ENCODE measurements at regions not wholly inside any gene's neighbourhood (a gene's known extent, or its start where the extent isn't known, plus 50 kb on each side); places are given as distances from the start of the nearest gene placed in this dataset.

DNA sequence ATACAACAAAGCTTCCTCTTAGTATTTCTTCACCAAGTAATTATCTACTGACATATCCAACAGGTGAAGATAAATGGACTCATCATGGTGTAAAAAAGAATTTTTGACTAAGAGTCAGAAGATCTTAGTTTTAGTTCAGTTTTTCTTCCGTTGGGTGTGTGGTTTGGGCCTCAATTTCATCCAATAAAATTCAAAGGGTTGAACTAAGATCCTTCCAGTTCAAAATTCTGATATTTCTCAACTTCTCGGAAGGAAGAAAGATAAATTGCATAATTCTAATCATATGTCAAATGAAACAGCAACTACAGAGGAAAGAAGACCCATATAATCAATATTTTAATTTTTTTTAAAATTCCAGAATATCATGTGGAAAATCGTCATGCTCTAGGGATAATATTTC, 192.7 kb downstream of the SPRY1 start:
- Histone ChIP-seq H3K9ac (ENCODE audit: control insufficient read depth, extremely low read depth, insufficient read depth, low read length) (no peak overlapping the region), H3K36me3 (ENCODE audit: control insufficient read depth in 2 of 2, extremely low read depth in 1 of 2, insufficient read depth in 2 of 2, low read length in 2 of 2) (no peaks in the 10 kb centered on the region), H3K9me3 (ENCODE audit: control insufficient read depth, low read depth, low read length) (no peaks in the 10 kb centered on the region), H3K27ac (ENCODE audit: control insufficient read depth, insufficient read depth, low read length) (no peak overlapping the region), H3K9me1 (ENCODE audit: control insufficient read depth, extremely low read depth, insufficient read depth, low read length) (no peaks in the 10 kb centered on the region), H4K20me1 (ENCODE audit: control insufficient read depth, extremely low read depth, insufficient read depth, low read length) (no peaks in the 10 kb centered on the region), H3K79me2 (ENCODE audit: control insufficient read depth, insufficient read depth, low read length) (no peaks in the 10 kb centered on the region), H2AFZ (ENCODE audit: control insufficient read depth, low read length) (no peak overlapping the region), H3K27me3 (ENCODE audit: control insufficient read depth, extremely low read depth, insufficient read depth, low read length) (no peaks in the 10 kb centered on the region), H3K4me3 (ENCODE audit: control insufficient read depth in 2 of 3, extremely low read depth in 1 of 3, insufficient read depth in 2 of 3, low read depth in 1 of 3, low read length in 3 of 3) (no peak overlapping the region), H3K4me2 (ENCODE audit: control insufficient read depth, extremely low read depth, insufficient read depth, low read depth, low read length) (no peak overlapping the region), H3K4me1 (ENCODE audit: control insufficient read depth, extremely low read depth, insufficient read depth, low read length) (peaks cover 5% of the 10 kb centered on the region)
- dilution Hi-C loops (cut with MboI; ENCODE audit: extremely low pct_ligation_motif_present, low sequenced_read_pairs) = no loop called here
- FAIRE-seq = no peak
- TF ChIP-seq, protein P1, sequence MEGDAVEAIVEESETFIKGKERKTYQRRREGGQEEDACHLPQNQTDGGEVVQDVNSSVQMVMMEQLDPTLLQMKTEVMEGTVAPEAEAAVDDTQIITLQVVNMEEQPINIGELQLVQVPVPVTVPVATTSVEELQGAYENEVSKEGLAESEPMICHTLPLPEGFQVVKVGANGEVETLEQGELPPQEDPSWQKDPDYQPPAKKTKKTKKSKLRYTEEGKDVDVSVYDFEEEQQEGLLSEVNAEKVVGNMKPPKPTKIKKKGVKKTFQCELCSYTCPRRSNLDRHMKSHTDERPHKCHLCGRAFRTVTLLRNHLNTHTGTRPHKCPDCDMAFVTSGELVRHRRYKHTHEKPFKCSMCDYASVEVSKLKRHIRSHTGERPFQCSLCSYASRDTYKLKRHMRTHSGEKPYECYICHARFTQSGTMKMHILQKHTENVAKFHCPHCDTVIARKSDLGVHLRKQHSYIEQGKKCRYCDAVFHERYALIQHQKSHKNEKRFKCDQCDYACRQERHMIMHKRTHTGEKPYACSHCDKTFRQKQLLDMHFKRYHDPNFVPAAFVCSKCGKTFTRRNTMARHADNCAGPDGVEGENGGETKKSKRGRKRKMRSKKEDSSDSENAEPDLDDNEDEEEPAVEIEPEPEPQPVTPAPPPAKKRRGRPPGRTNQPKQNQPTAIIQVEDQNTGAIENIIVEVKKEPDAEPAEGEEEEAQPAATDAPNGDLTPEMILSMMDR (optimal IDR thresholded peaks at IDR 0.05 in 1 of 3, IDR thresholded peaks at IDR 0.05 in 1 of 3, conservative IDR thresholded peaks at IDR 0.05 in 1 of 3; ENCODE audit: extremely low read depth in 1 of 3, insufficient read depth in 2 of 3, low read length in 3 of 3) = no peak
- no peak for TF ChIP-seq EZH2 (IDR thresholded peaks at IDR 0.05; ENCODE audit: low read length)
- no peak for DNase-seq (ENCODE audit: low read depth, low spot score)

DNA sequence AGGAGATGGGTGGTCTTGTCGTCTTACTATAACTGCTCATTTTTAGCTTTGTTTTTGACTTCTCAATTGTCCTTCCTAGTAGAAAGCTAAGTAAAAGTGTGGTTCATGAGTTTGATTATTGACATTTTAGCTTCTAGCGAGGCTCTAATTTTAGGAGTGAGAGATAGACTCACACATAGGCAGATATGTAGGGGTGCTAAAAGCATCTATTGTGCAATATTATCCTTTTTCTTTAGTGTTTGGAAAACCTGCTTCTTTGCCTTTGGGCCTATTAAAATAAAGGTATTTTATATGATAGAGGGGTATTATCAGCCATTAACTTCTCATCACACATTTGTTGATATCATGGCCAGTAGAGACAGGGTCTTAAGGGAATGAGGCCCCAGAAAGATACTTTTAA, 195.3 kb downstream of the SPRY1 start:
- no peaks in the 10 kb centered on the region for H3K36me3 ChIP-seq (ENCODE audit: control insufficient read depth in 2 of 2, extremely low read depth in 1 of 2, insufficient read depth in 2 of 2, low read length in 2 of 2)
- DNase-seq (ENCODE audit: low read depth, low spot score) (no peak), FAIRE-seq (no peak)
- H3K79me2 ChIP-seq (ENCODE audit: control insufficient read depth, insufficient read depth, low read length) = no peaks in the 10 kb centered on the region
- no peaks in the 10 kb centered on the region for H3K9me1 ChIP-seq (ENCODE audit: control insufficient read depth, extremely low read depth, insufficient read depth, low read length)
- H3K27me3 ChIP-seq (ENCODE audit: control insufficient read depth, extremely low read depth, insufficient read depth, low read length) = no peaks in the 10 kb centered on the region
- H4K20me1 ChIP-seq (ENCODE audit: control insufficient read depth, extremely low read depth, insufficient read depth, low read length) = no peaks in the 10 kb centered on the region
- dilution Hi-C loops (cut with MboI; ENCODE audit: extremely low pct_ligation_motif_present, low sequenced_read_pairs) = no loop called here
- H3K4me3 ChIP-seq (ENCODE audit: control insufficient read depth in 2 of 3, extremely low read depth in 1 of 3, insufficient read depth in 2 of 3, low read depth in 1 of 3, low read length in 3 of 3) = no peak overlapping the region
- no peak overlapping the region for H3K4me2 ChIP-seq (ENCODE audit: control insufficient read depth, extremely low read depth, insufficient read depth, low read depth, low read length)
- no peak for TF ChIP-seq EZH2 (IDR thresholded peaks at IDR 0.05; ENCODE audit: low read length)
- TF ChIP-seq, protein P1 (optimal IDR thresholded peaks at IDR 0.05 in 1 of 3, IDR thresholded peaks at IDR 0.05 in 1 of 3, conservative IDR thresholded peaks at IDR 0.05 in 1 of 3; ENCODE audit: extremely low read depth in 1 of 3, insufficient read depth in 2 of 3, low read length in 3 of 3) = no peak
- H3K4me1 ChIP-seq (ENCODE audit: control insufficient read depth, extremely low read depth, insufficient read depth, low read length) = peaks cover 5% of the 10 kb centered on the region
- no peak overlapping the region for H3K9ac ChIP-seq (ENCODE audit: control insufficient read depth, extremely low read depth, insufficient read depth, low read length)
- no peak overlapping the region for H3K27ac ChIP-seq (ENCODE audit: control insufficient read depth, insufficient read depth, low read length)
- H3K9me3 ChIP-seq (ENCODE audit: control insufficient read depth, low read depth, low read length) = no peaks in the 10 kb centered on the region
- H2AFZ ChIP-seq (ENCODE audit: control insufficient read depth, low read length) = no peak overlapping the region
